IgD-negative memory B cell (primary cell): ENCODE measurements at regions not wholly inside any gene's neighbourhood (a gene's known extent, or its start where the extent isn't known, plus 50 kb on each side); places are given as distances from the start of the nearest gene placed in this dataset.
A peak's percentile ranks its signal among the peaks of the same experiment; 100 is the strongest.

ENCODE experiments used
- H3K27ac Mint-ChIP-seq, 3 donors: one replicate each; pipeline ENCODE4 v1.8.0; 2020 to 2022; ENCODE audit warnings: mild to moderate bottlenecking in 3 of 3, mixed read lengths in 3 of 3, moderate library complexity in 1 of 3
- H3K27me3 Mint-ChIP-seq: one replicate; pipeline ENCODE4 v1.8.0; 2021; ENCODE audit warnings: mixed read lengths
- H3K36me3 Mint-ChIP-seq: one replicate; pipeline ENCODE4 v1.8.0; 2020; ENCODE audit warnings: mild to moderate bottlenecking, mixed read lengths
- H3K4me1 Mint-ChIP-seq, 3 donors: one replicate each; pipeline ENCODE4 v1.8.0; 2020 to 2022; ENCODE audit warnings: mixed read lengths in 3 of 3, mild to moderate bottlenecking in 1 of 3
- H3K4me3 Mint-ChIP-seq, 4 donors: one replicate each; pipeline ENCODE4 v1.8.0; 2020 to 2022; ENCODE audit warnings: mild to moderate bottlenecking in 4 of 4, mixed read lengths in 4 of 4, moderate library complexity in 3 of 4
- H3K9me3 Mint-ChIP-seq, 3 donors: one replicate each; pipeline ENCODE4 v1.8.0; 2020 to 2021; ENCODE audit warnings: mixed read lengths in 3 of 3, mild to moderate bottlenecking in 1 of 3

DNA sequence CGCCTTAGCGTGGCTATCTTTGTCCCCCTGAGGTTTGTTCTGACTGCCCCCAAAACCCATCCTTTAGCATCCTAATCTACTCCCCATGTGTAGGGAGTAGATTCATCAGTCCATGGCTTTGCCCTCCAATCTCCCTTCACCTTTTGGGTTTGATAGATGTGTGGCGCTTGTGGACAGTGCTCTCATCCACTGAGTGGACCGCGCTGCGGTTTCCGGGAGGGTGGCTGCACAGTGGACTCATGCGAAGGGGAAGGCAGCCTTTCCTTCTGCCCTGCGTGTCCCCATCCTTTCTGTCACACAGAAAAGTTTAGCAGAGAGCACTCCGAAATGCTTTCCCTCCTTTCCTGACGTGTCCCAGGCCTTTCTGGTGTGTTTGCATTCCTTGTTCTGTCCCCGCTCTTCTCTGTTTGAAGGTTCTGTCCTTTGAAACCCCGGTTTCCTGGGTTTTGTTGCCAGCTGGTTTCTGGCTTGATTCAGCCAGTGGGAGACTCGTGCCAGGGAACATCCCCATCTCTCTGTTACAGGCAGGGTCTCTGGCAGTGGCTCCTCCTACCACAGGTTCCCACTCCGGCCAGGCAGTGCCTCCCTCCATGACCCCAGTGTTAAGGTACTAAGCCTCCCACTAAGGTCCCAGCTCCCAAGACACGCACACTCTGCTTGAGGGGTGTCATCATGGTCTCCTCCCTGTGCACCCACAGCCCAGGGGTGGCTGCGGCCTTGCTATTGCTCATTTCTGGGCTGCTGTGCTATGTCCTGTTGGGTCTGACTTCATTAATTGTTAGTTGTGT, 547.7 kb upstream of the DPP6 start:
- H3K36me3 Mint-ChIP-seq: no peaks in the 10 kb centered on the region
- no peaks in the 10 kb centered on the region for H3K27me3 Mint-ChIP-seq
- no peak overlapping the region for H3K27ac Mint-ChIP-seq
- peaks cover 6 to 7% (median 6%) of the 10 kb centered on the region in 3 donors for H3K9me3 Mint-ChIP-seq
- no peaks in the 10 kb centered on the region for H3K4me1 Mint-ChIP-seq
- H3K4me3 Mint-ChIP-seq: peak overlapping the region in 1 of 4 donors; percentile 17

DNA sequence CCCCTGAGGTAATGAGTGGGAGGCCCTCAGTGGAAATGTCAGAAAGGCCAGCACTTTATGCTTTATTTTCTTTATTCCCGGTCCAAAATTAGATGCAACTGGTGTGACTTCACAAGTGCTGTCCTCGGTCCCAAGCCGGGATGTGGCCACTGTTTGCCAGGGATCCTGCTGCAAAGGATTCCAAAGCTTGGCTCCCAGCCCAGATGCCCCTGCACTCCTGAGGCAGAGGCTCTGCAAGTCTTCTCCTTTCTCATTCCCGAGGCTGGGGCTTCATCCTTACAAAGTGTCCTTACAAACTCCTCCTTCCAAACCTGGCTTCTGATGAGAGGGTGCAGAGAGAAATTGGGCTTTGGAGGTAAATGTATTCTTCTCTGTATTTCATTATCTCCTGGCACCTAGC, 544.3 kb upstream of the DPP6 start:
- H3K27me3 Mint-ChIP-seq: no peaks in the 10 kb centered on the region
- H3K9me3 Mint-ChIP-seq: peaks cover 3 to 5% (median 4%) of the 10 kb centered on the region in 3 donors
- H3K4me1 Mint-ChIP-seq: no peaks in the 10 kb centered on the region
- H3K4me3 Mint-ChIP-seq: peak overlapping the region in 1 of 4 donors; percentile 31
- H3K36me3 Mint-ChIP-seq: no peaks in the 10 kb centered on the region
- H3K27ac Mint-ChIP-seq: no peak overlapping the region

DNA sequence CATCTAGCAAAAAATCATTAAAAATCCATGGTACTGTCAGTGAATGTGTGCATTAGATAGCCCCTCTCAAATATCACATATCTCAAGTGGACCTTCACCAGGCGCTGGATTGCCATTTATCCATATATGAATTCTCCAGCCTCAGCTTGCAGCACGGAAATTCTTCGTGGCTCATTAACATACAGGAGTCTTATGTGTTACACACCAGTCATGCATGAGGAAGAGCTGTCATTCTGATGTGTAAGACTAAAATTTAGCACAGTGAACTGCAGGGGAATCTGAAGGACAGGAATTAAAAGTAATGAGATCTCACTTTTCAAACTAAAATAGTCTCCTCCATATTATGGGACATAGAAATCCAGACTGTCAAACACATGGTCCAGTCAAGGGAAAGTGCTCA, 542.4 kb upstream of the DPP6 start:
- Mint-ChIP-seq H3K4me3 (no peak overlapping the region), H3K27me3 (no peaks in the 10 kb centered on the region), H3K27ac (no peak overlapping the region), H3K36me3 (no peaks in the 10 kb centered on the region), H3K9me3 (peaks cover 2 to 5% (median 4%) of the 10 kb centered on the region in 3 donors), H3K4me1 (no peaks in the 10 kb centered on the region)

DNA sequence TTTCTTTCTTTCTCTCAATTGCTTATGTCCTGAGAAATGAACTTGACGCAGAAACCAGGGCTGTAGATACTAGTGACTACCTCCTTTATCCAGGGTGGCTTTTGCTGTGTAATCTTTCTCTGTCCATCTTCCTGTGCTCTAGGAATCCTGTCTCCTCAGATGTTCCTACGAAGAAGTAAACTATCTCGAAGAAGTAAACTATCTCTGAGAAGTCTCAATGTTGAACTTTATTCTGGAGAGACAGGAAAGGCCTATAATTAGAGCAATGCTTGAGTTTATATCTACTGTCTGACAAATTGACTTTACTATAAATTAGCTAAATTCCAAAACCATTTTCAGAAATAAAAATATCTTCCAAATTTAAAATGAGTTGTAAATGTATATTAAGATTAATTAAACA, 541.5 kb upstream of the DPP6 start:
- Mint-ChIP-seq H3K36me3 (no peaks in the 10 kb centered on the region), H3K27me3 (no peaks in the 10 kb centered on the region), H3K4me3 (no peak overlapping the region), H3K27ac (no peak overlapping the region), H3K9me3 (peaks cover 2 to 4% (median 2%) of the 10 kb centered on the region in 3 donors), H3K4me1 (no peaks in the 10 kb centered on the region)

DNA sequence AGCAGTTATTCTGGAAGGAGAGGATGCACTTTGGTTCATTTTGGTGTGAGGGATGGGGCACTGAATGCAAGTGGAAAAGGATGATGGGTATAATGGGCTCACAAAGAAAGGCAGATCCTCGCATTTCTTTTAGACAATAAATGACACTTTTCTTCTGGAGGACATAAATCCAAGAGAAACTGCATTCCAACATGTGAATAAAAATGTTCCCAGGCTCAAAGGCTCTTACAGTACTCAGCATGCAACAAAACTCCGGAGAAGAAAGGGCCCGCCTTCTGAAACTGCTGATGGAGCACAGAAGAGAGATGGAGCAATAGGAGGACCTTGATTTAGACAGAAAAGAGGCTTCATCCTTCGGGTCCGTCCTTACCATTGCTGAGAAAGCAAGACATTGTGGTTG, 538.2 kb upstream of the DPP6 start:
- Mint-ChIP-seq H3K27me3 (no peaks in the 10 kb centered on the region), H3K4me1 (no peaks in the 10 kb centered on the region), H3K36me3 (no peaks in the 10 kb centered on the region), H3K27ac (no peak overlapping the region), H3K4me3 (no peak overlapping the region), H3K9me3 (peaks cover 2 to 8% (median 7%) of the 10 kb centered on the region in 3 donors)

DNA sequence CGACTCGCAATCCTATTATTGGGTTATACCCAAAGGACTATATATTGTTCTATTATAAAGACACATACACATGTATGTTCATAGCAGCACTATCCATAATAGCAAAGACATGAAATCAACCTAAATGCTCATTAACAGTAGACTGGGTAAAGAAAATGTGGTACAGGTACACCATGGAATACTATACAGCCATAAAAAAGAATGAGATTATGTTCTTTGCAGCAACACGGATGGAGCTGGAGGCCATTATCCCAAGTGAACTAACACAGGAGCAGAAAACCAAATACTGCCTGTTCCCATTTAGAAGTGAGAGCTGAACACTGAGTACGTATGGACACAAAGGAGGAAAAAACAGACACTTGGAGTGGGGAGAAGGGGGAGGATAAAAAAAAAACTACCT, 536.8 kb upstream of the DPP6 start:
- Mint-ChIP-seq H3K27me3 (no peaks in the 10 kb centered on the region), H3K36me3 (no peaks in the 10 kb centered on the region)

DNA sequence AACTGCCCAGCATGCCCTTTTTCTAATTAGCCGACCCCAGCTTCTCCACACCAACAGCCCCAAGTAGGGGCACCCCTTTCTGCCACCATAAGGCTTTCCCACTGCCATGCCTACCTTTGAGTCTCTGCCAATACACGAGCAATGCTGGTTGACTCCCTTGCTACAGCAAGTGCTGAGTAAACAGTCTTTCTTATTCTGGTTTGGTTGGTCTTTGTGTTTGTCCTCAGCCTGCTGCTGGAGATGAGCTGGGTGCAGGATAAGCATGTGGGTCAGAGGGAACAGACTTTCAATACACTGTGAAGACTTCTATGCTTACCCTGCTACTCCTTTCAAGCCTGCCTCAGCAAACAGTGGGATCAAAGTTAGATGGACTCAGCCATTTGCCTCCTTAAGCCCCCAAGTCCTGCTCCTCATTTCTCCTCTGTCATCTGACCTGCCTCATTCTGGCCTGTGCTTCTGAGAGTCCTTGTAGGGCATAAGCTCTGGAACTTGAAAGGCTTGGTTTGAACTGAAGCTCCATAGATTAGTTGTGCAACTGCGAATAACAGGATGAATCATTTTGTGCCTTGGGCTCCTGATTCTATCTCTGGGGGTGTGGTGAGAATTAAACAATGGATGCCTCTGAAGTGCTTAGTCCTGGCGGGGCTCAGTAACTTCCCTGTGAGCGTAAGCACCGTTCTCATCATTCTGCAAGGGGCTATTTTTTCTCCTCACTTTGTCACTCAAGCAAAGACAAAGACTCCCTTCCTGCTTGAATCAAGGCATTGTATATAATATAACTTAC, 533.8 kb upstream of the DPP6 start:
- Mint-ChIP-seq H3K4me3 (no peak overlapping the region), H3K27me3 (no peaks in the 10 kb centered on the region), H3K4me1 (no peaks in the 10 kb centered on the region), H3K27ac (no peak overlapping the region), H3K9me3 (peaks cover 0 to 10% (median 9%) of the 10 kb centered on the region in 3 donors), H3K36me3 (no peaks in the 10 kb centered on the region)

More for the DNA sequence above, 536.8 kb upstream of the DPP6 start:
- H3K9me3 Mint-ChIP-seq: peaks cover 2 to 9% (median 7%) of the 10 kb centered on the region in 3 donors
- H3K27ac Mint-ChIP-seq: no peak overlapping the region
- H3K4me3 Mint-ChIP-seq: no peak overlapping the region
- H3K4me1 Mint-ChIP-seq: no peaks in the 10 kb centered on the region

DNA sequence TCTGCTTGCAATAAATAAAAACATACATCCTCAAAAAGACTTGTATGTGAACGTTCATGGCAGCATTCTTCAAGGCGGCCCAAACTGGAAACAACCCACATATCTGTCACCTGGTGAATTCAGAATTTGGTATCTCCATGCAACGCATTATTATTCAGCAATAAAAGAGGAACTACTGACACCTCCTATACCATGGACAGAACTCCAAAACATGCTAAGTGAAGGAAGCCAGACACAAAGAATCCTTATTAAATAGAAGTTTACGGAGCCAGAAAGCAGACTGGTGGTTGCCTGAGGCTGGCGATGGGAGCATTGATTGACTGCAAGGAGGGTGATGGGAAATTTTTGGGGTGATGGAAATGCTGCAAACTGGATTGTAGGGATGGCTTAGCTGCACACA, 530.8 kb upstream of the DPP6 start:
- H3K27ac Mint-ChIP-seq: no peak overlapping the region
- H3K9me3 Mint-ChIP-seq: peaks cover 0 to 12% (median 8%) of the 10 kb centered on the region in 3 donors
- no peaks in the 10 kb centered on the region for H3K36me3 Mint-ChIP-seq
- no peak overlapping the region for H3K4me3 Mint-ChIP-seq
- H3K27me3 Mint-ChIP-seq: no peaks in the 10 kb centered on the region
- H3K4me1 Mint-ChIP-seq: no peaks in the 10 kb centered on the region

DNA sequence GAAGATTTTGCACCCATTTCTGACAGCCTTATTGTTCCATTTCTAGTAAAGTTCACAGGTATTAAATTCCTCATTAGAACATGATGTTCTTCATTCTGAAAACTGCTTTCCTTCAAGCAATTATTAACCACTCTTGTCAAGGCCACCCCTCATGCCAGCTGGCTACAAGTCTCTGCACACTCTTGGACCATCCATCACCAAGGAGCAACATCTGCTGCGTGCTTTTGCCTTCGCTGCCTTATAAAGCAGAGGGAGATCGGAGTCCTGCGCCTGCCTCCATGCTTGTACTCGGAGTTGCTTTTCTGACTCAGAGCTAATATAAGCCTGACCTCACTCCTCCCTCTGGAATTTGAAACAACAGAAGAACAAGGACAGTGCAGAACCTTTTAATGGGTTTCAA, 529.9 kb upstream of the DPP6 start:
- Mint-ChIP-seq H3K27me3 (no peaks in the 10 kb centered on the region), H3K4me1 (no peaks in the 10 kb centered on the region), H3K27ac (no peak overlapping the region), H3K36me3 (no peaks in the 10 kb centered on the region), H3K9me3 (peaks cover 0 to 12% (median 8%) of the 10 kb centered on the region in 3 donors), H3K4me3 (no peak overlapping the region)

DNA sequence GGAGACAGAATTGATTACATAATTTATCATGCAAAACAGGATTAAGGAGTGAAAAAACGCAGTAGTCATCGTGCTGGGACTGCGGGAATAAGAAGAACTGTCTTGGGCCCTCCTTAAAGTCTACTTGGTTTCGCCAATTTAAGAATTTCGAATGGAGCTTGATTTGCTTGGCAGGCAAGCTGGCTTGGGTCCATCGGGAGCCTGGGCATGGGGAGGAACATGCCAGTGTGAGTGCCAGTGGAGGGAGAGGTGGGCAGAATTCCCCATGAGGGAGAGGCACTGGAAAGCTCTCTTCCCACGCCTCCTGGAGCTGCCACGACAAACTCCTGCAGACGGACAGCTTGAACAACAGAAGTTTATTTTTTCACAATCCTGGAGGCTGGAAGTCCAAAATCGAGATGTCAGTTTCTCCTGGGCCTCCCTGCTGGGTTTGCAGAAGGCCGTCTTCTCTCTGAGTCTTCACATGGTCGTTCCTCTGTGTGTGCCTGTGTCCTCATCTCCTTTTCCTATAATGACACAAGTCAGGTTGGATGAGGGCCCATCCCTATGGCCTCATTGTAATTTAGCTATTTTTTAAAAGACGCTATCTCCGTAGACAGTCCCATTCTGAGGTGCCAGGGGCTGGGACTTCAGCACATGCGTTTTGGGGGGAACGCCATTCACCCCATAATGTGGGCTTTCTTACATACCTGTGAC, 528.7 kb upstream of the DPP6 start:
- H3K4me1 Mint-ChIP-seq: no peaks in the 10 kb centered on the region
- H3K4me3 Mint-ChIP-seq: no peak overlapping the region
- H3K27ac Mint-ChIP-seq: no peak overlapping the region
- no peaks in the 10 kb centered on the region for H3K27me3 Mint-ChIP-seq
- peaks cover 0 to 8% (median 3%) of the 10 kb centered on the region in 3 donors for H3K9me3 Mint-ChIP-seq
- H3K36me3 Mint-ChIP-seq: no peaks in the 10 kb centered on the region

DNA sequence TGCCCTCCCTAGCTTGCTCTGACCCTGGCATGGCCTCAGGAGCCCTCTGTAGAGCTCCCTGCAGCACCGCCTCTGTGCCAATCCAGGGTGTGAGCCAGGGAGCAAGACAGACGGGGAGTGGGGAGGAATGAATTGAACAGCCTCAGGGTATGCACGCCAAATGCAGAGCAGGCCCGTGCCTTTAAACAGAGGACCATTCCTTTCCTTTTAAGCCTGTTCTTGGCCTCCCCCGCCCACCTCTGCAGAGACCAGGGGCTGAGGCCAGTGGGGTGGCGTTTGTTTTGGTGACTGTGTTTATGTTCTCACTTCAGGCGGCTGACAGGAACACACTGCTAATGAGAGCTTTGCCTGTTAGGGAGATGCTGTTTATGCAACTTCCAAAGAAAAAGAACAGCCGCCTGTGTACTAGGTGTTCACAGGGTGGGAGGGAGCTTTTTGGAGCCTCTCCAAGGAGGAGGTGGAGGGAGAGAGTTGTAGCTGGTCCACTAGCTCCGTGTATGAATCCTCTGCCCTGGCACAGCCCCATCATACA, 528.1 kb upstream of the DPP6 start:
- Mint-ChIP-seq H3K4me1 (no peaks in the 10 kb centered on the region), H3K27ac (no peak overlapping the region), H3K36me3 (no peaks in the 10 kb centered on the region), H3K4me3 (no peak overlapping the region), H3K27me3 (no peaks in the 10 kb centered on the region), H3K9me3 (peaks cover 0 to 8% (median 3%) of the 10 kb centered on the region in 3 donors)

DNA sequence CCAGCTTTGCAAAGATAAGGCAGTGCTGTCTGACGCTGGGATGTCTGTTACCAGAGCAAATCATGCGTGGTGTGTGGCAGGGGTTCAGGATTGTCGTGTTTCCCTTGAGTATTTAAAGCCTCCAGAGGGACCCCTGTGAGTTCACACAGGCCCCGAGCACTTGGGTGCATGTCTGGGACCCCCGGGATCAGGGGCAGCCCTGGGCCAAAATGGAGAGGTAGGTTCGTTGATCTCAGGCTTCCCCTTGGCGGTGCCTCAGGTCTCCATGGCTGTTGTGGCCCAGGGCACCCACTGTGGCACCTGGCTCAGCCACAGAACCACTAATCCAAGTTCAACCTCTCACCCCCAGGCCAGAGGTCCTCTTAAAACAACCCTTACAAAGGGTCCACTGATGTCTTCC, 523.1 kb upstream of the DPP6 start:
- no peaks in the 10 kb centered on the region for H3K27me3 Mint-ChIP-seq
- no peak overlapping the region for H3K27ac Mint-ChIP-seq
- no peak overlapping the region for H3K4me3 Mint-ChIP-seq
- no peaks in the 10 kb centered on the region for H3K36me3 Mint-ChIP-seq
- H3K9me3 Mint-ChIP-seq: peaks cover 4 to 14% (median 5%) of the 10 kb centered on the region in 3 donors
- no peaks in the 10 kb centered on the region for H3K4me1 Mint-ChIP-seq

DNA sequence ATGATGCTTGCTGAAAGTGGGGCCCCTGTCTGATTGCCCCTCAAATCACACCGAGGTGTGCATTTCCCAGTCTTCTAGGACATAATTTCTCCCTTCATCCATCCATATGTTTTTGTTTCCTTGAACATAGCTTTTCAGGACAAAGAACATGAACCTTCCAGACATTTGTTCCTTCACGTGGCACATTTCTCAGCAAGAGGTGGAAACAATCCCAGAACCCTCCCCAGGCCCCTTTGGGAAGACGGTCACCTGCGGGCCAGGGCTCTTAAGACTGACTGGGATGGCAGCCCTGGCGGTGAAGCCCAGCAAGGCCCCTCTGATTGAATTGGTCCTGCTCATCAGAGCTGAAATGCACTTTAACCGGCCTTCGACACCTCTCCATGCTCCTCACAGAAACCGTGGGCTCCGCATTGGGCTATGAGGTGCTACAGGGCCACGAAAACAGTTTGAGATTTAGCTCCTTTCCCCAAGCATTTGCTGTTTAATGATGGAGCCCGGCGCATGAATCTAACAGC, 522.5 kb upstream of the DPP6 start:
- no peak overlapping the region for H3K4me3 Mint-ChIP-seq
- no peaks in the 10 kb centered on the region for H3K4me1 Mint-ChIP-seq
- H3K27me3 Mint-ChIP-seq: no peaks in the 10 kb centered on the region
- H3K27ac Mint-ChIP-seq: no peak overlapping the region
- no peaks in the 10 kb centered on the region for H3K36me3 Mint-ChIP-seq
- peaks cover 4 to 14% (median 5%) of the 10 kb centered on the region in 3 donors for H3K9me3 Mint-ChIP-seq

DNA sequence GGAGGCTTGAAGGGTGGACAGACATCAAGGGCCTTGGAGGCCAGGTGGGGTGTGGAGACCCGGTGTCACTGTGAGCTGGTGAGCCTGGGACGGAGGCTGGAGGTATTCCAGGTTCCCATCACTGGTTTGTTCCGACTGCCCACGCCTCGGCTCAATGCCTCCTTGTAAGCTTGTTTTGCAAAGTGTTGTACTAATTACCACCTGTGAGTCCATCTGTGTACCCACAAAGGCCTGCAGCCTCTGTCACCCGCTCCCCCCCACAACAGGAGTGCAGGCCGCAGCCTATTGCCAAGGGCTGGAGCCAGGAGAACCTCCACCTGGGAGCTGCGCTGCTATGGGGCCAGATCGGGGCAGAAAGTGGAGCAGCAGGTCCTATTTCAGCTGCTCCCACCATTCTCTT, 521.8 kb upstream of the DPP6 start:
- H3K27ac Mint-ChIP-seq: no peak overlapping the region
- peaks cover 4 to 14% (median 5%) of the 10 kb centered on the region in 3 donors for H3K9me3 Mint-ChIP-seq
- H3K27me3 Mint-ChIP-seq: no peaks in the 10 kb centered on the region
- H3K36me3 Mint-ChIP-seq: no peaks in the 10 kb centered on the region
- no peak overlapping the region for H3K4me3 Mint-ChIP-seq
- no peaks in the 10 kb centered on the region for H3K4me1 Mint-ChIP-seq

DNA sequence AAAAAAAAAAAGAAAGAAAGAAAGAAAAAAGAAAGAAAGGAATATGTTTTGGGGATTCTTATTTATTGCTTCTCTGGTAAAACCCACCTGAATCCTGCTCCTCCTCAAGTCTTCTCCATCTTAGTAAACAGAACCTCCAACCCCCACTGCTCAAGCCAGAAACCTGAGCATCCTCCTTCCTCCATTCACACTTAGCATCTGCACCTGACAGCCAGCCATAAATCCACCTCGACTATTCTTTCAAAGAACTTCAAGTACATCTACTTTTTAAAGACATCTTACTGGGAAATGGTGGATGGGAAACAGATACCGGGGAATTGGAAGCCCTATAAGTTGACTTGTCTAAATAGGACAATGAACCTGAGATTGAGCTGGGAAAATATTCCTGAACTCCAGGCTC, 519.9 kb upstream of the DPP6 start:
- Mint-ChIP-seq H3K9me3 (peaks cover 4 to 11% (median 5%) of the 10 kb centered on the region in 3 donors), H3K27me3 (no peaks in the 10 kb centered on the region), H3K4me3 (peak overlapping the region in 1 of 4 donors; percentile 41), H3K4me1 (no peaks in the 10 kb centered on the region), H3K27ac (no peak overlapping the region), H3K36me3 (no peaks in the 10 kb centered on the region)
